GM19351 (cell line): ENCODE measurements at regions not wholly inside any gene's neighbourhood (a gene's known extent, or its start where the extent isn't known, plus 50 kb on each side); places are given as distances from the start of the nearest gene placed in this dataset.
"Not testable (repeated sequence)": the region's sequence is repeated elsewhere in the genome, so short reads cannot be mapped to it uniquely, and the experiment has no call there.

Experiments used
- ATAC-seq: cut with Tn5 transposase; IDR thresholded peaks from one replicate; pipeline ENCODE4 v1.9.1; 2021; ENCODE audit warnings: mild to moderate bottlenecking, moderate library complexity; ENCODE audit not compliant: unreplicated experiment

GRCh38 chrX:147468600-147468999 is 443.1 kb upstream of the FMR1 start:
- no peak for ATAC-seq

GRCh38 chrX:147476008-147476407 is 435.7 kb upstream of the FMR1 start:
- ATAC-seq: peak; percentile 57

DNA sequence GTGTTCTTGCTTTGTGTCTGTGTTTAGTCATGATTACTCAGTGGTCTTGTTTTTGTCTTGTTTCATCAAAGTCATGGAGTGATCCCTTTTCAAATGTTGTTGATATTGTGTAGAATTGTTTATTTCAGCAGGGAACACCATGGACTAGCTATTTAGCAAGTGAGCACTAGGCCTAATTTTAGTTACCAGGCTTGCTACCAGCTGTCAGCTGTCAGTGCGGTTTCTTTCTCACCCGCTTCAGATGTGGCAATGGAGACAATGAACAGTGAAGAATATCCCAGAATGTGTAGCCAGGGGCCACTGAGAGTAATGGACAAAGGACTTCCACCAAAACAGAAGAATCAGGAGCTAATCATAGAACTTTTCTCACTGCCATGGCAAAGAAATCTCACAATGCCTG is 432.8 kb upstream of the FMR1 start:
- no peak for ATAC-seq

GRCh38 chrX:147485207-147485606 is 426.5 kb upstream of the FMR1 start:
- no peak for ATAC-seq

DNA sequence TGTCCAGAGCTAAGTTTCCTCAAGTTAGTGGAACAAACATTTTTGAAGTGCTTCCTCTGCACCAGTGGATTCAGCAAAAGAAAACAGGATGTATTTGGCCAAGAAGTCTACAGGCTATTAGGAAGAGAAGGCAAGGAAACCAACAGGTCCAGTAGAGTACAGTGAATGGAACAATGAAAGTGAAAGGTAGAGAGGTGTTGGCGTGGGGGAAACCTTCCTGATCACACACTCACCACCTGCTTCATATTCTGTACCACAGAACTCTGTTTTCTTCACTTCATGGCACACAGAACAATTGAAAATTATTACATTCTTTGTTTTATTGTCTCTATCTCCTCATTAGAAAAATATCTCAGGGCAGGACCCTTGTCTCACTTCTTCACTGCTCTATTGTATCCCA is 417.4 kb upstream of the FMR1 start:
- no peak for ATAC-seq

DNA sequence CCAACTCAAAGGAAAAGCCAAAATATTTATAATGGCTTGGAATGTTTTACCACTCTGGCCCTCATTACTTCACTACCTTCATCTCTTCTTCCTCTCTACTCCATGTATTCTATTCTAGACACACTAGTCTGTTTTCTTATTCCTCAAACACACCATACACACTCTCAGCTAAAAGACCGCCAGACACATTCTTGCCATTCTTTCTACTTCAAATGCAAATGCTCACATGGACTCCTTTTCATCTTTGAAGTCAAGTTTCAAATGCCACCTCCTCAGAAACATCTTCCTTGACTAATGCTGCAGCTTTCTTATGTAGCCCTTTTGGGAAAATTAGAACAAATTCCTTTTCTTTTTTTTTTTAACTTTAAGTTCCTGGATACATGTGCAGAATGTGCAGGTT is 412.9 kb upstream of the FMR1 start:
- no peak for ATAC-seq

DNA sequence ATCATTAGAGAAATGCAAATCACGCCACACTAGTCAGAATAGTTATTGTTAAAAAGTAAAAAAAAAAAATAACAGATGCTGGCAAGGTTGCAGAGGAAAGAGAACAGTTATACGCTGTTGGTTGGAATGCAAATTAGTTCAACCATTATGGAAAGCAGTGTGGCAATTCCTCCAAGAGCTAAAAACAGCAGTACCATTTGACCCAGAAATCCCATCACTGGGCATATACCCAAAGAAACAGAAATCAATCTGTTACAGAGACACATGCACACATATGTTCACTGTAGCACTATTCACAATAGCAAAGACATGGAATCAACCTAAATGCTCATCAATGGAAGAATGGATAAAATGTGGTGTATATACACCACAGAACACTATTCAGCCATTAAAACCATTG is 388.7 kb upstream of the FMR1 start:
- no peak for ATAC-seq

DNA sequence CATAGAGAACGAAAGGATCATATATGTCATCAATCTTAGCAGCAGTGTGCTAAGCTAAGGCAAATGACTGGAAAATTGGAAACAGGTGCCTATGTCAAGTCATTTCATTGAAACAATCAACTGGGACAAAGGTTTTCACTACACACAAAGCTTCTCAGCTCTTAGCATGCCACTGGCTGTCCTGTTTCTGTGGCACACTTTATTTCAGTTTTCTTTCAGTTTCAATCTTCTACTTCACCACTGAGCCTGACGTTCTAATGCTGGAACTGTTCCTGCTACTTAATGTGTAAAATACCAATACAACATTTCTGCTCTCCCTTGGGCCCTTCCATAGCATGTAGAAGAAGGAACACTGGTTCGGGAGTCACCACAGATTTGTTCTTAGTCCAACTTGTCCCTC is 378.3 kb upstream of the FMR1 start:
- ATAC-seq: no peak

GRCh38 chrX:147537172-147537571 is 374.5 kb upstream of the FMR1 start:
- ATAC-seq: no peak

- not testable (repeated sequence) for ATAC-seq
Measured at GRCh38 chrX:147548023-147548422, 363.7 kb upstream of the FMR1 start.

- ATAC-seq: no peak
Measured at GRCh38 chrX:147550217-147550616, 361.5 kb upstream of the FMR1 start.

GRCh38 chrX:147559191-147559590 is 352.5 kb upstream of the FMR1 start:
- ATAC-seq: no peak

GRCh38 chrX:147565237-147565636 is 346.5 kb upstream of the FMR1 start:
- ATAC-seq: no peak

- no peak for ATAC-seq
Measured at GRCh38 chrX:147570483-147570882, 341.2 kb upstream of the FMR1 start.

- ATAC-seq: no peak
Measured at GRCh38 chrX:147573266-147573665, 338.5 kb upstream of the FMR1 start.

- ATAC-seq: no peak
Measured at GRCh38 chrX:147602176-147602696, 309.5 kb upstream of the FMR1 start.

GRCh38 chrX:147626605-147627004 is 285.1 kb upstream of the FMR1 start:
- no peak for ATAC-seq

GRCh38 chrX:147635186-147635585 is 276.5 kb upstream of the FMR1 start:
- no peak for ATAC-seq

- no peak for ATAC-seq
Measured at GRCh38 chrX:147637190-147637589, 274.5 kb upstream of the FMR1 start.

- no peak for ATAC-seq
Measured at GRCh38 chrX:147646949-147647723, 264.6 kb upstream of the FMR1 start.

- ATAC-seq: no peak
Measured at GRCh38 chrX:147675819-147676218, 235.9 kb upstream of the FMR1 start.

- ATAC-seq: no peak
Measured at GRCh38 chrX:147679356-147680005, 232.2 kb upstream of the FMR1 start.
